Testis (tissue), 2 donors: ENCODE measurements at regions not wholly inside any gene's neighbourhood (a gene's known extent, or its start where the extent isn't known, plus 50 kb on each side); places are given as distances from the start of the nearest gene placed in this dataset.

Source experiments
- DNase-seq: peaks from one replicate; pipeline ENCODE4 v3.0.0-alpha.2; 2019
- H3K27ac ChIP-seq, 2 donors: fragments of 200-600 bp; sonication (generic); one replicate each; pipeline ENCODE4 v1.5.1; 2019
- H3K27me3 ChIP-seq: fragments of 200-600 bp; sonication (generic); one replicate; pipeline ENCODE4 v1.5.1; 2019
- H3K36me3 ChIP-seq: fragments of 200-600 bp; sonication (generic); one replicate; pipeline ENCODE4 v1.5.1; 2017; ENCODE audit warnings: low read depth; ENCODE audit errors: missing control alignments
- H3K4me1 ChIP-seq: fragments of 200-600 bp; sonication (generic); one replicate; pipeline ENCODE4 v1.5.1; 2019
- H3K4me3 ChIP-seq, 2 donors: fragments of 200-600 bp; sonication (generic); one replicate each; pipeline ENCODE4 v1.5.1; 2017 to 2019
- H3K9me3 ChIP-seq: fragments of 200-600 bp; sonication (generic); one replicate; pipeline ENCODE4 v1.5.1; 2017
- CTCF ChIP-seq, 3 experiments: fragments of 450-650 bp in 2 of 3; fragments of 200-600 bp in 1 of 3; sonication (generic) in 1 of 3; IDR thresholded peaks; one replicate each; pipeline ENCODE4 v1.5.1; 2016 to 2019; ENCODE audit warnings: antibody characterized with exemption in 3 of 3, mild to moderate bottlenecking in 2 of 3, moderate library complexity in 1 of 3
- POLR2A ChIP-seq: fragments of 450-650 bp; IDR thresholded peaks from one replicate; pipeline ENCODE4 v1.6.1; 2017; ENCODE audit warnings: antibody characterized with exemption, mild to moderate bottlenecking, moderate library complexity
- WGBS, 2 donors: methylation state at CpG; one replicate each; pipeline ENCODE4 v1.1.5; 2018; 5-methylcytosine and 5-hydroxymethylcytosine counted together
- intact Hi-C: fragments of 100-400 bp; cut with DNase I; formaldehyde crosslinking; loops from one replicate; pipeline ENCODE4 v1.15.1; 2023; ENCODE audit warnings: low total_unique reads

- no peaks in the 10 kb centered on the region for H3K27me3 ChIP-seq
- intact Hi-C loops: no loop called here
- WGBS, 2 donors: 96 to 100% methylated on average over 1 to 4 of the region's 4 CpGs
Observed at GRCh38 chr21:30935889-30936168, 54.4 kb upstream of the KRTAP11-1 start.

DNA sequence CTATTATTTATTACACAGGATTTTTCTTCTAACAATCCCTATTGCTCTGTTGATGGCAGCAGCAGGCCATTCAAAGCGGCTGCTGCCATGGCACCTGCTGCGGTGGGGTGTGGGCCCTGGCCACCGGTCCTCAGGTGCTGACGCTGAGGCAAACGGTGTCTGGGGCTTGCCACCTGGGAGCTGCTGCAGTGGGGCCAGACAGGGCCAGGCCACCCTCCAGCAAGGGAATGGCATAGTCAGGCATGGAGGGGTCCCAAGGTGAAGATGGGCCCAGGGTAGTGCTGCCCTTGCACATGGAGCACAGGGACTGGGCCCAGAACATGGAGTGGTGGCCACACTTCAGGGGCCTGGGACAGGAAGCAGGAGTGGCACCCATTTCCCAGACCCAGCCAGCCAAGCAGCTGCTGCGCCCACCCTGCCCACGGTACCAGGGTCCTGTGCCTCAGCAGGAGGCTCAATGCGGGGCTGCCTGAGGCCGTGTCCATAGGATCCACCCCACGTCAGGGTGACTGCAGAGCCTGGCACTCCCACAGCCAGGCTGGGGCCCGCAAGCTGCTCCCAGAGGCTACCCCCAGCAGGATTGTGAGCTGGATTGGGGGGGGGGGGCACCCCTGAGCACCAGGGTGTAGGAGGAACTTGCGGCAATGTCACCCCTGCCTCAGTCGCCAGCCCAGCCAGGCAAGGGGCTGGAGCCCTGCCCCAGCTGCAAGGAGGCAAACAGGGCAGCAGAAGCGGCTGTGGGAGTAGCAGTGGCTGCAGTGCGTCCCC lies 53.9 kb upstream of the KRTAP11-1 start:
- H3K4me1 ChIP-seq: no peaks in the 10 kb centered on the region
- no peaks in the 10 kb centered on the region for H3K27me3 ChIP-seq
- no peak for DNase-seq
- no peak overlapping the region for H3K4me3 ChIP-seq
- no peaks in the 10 kb centered on the region for H3K9me3 ChIP-seq
- H3K27ac ChIP-seq: no peak overlapping the region
- intact Hi-C loops: no loop called here
- H3K36me3 ChIP-seq: no peaks in the 10 kb centered on the region
- 94 to 95% methylated on average over 5 to 15 of the region's 15 CpGs for WGBS, 2 donors
- TF ChIP-seq CTCF (IDR thresholded peaks at IDR 0.05) (no peak), POLR2A (no peak)

More at GRCh38 chr21:30935889-30936168, 54.4 kb upstream of the KRTAP11-1 start:
- no peak overlapping the region for H3K4me3 ChIP-seq
- no peak overlapping the region for H3K27ac ChIP-seq
- no peaks in the 10 kb centered on the region for H3K4me1 ChIP-seq
- TF ChIP-seq CTCF (IDR thresholded peaks at IDR 0.05) (no peak), POLR2A (no peak)
- no peaks in the 10 kb centered on the region for H3K36me3 ChIP-seq
- no peak for DNase-seq
- H3K9me3 ChIP-seq: no peaks in the 10 kb centered on the region

DNA sequence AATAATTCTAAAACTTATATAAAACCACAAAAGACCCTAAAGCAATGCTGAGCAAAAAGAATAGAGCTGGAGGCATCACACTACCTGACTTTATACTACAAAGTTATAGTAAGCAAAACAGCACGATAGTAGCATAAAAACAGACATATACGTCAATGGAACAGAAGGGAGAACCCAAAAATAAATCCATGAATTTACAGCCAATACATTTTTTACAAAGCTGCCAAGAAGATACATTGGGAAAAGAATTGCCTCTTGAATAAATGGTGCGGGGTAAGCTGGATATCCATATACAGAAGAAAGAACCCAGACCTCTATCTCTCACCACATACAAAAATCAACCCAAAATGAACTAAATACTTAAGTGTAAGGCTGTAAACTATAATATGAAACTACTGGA lies 51.3 kb upstream of the KRTAP11-1 start:
- Histone ChIP-seq H3K27ac (no peak overlapping the region), H3K4me3 (no peak overlapping the region), H3K9me3 (no peaks in the 10 kb centered on the region), H3K27me3 (no peaks in the 10 kb centered on the region), H3K4me1 (no peaks in the 10 kb centered on the region), H3K36me3 (no peaks in the 10 kb centered on the region)
- WGBS, 2 donors: 93% methylated on average over 3 of the region's 3 CpGs
- intact Hi-C loops: no loop called here
- no peak for TF ChIP-seq POLR2A
- no peak for TF ChIP-seq CTCF (IDR thresholded peaks at IDR 0.05)
- no peak for DNase-seq
